ENCODE measurements at regions not wholly inside any gene's neighbourhood (a gene's known extent, or its start where the extent isn't known, plus 50 kb on each side); places are given as distances from the start of the nearest gene placed in this dataset.

DNA sequence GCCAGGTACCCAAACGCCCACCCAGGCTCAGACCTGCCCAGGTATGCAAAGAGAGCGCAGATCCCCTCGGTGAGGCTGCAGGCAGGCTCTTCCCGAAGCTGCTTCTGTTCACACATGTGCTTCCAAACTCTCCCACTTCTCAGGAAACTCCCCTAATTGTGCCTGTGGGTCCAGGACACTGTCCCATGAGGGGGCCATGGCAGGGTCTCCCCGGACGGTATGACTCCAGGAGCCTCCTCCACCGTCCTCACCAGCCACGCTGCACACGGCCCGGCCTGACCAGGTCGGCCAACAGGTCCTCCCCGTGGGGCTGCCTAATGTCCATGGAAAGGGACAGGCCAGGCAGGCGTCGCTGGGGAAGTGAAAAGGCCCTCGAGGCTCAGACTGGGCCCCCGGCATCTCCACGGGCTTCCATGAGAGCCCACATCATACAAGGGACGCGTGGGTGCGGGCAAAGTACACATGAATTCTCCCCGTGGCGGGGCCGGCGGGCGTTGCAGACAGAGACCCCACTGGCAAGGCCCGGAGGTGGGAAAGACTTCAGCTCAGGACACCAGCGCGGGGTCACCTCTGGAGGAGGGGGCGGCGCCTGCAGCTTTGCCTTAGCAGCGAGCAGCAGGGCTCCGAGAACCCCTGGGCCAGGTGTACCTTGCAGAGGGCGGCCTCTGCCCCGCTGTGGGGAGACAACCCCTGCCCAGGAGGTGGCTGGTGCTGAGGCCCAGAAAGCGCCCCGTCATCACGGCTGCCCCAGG is 526.1 kb downstream of the BRD1 start:
- TF ChIP-seq OSR1 (CRISPR knock-in tag; IDR thresholded peaks at IDR 0.05) (no peak), BACH2 (CRISPR knock-in tag; IDR thresholded peaks at IDR 0.05; ENCODE audit: borderline replicate concordance) (no peak), TCF4 (CRISPR knock-in tag; IDR thresholded peaks at IDR 0.05; ENCODE audit: borderline replicate concordance) (no peak), ZNF565 (CRISPR knock-in tag; conservative IDR thresholded peaks at IDR 0.05; ENCODE audit: low read depth) (no peak), ZNF8 (CRISPR knock-in tag; IDR thresholded peaks at IDR 0.05) (no peak), ZFP30 (CRISPR knock-in tag; IDR thresholded peaks at IDR 0.05) (no peak), RARB (CRISPR knock-in tag; IDR thresholded peaks at IDR 0.05) (no peak), ZNF70 (CRISPR knock-in tag; IDR thresholded peaks at IDR 0.05) (no peak), SNAI2 (CRISPR knock-in tag; IDR thresholded peaks at IDR 0.05) (no peak), ESRRG (CRISPR knock-in tag; IDR thresholded peaks at IDR 0.05) (no peak)
- TF ChIP-seq, protein P1, sequence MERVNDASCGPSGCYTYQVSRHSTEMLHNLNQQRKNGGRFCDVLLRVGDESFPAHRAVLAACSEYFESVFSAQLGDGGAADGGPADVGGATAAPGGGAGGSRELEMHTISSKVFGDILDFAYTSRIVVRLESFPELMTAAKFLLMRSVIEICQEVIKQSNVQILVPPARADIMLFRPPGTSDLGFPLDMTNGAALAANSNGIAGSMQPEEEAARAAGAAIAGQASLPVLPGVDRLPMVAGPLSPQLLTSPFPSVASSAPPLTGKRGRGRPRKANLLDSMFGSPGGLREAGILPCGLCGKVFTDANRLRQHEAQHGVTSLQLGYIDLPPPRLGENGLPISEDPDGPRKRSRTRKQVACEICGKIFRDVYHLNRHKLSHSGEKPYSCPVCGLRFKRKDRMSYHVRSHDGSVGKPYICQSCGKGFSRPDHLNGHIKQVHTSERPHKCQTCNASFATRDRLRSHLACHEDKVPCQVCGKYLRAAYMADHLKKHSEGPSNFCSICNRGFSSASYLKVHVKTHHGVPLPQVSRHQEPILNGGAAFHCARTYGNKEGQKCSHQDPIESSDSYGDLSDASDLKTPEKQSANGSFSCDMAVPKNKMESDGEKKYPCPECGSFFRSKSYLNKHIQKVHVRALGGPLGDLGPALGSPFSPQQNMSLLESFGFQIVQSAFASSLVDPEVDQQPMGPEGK (CRISPR knock-in tag; IDR thresholded peaks at IDR 0.05; ENCODE audit: borderline replicate concordance): no peak
- TF ChIP-seq, protein P2, sequence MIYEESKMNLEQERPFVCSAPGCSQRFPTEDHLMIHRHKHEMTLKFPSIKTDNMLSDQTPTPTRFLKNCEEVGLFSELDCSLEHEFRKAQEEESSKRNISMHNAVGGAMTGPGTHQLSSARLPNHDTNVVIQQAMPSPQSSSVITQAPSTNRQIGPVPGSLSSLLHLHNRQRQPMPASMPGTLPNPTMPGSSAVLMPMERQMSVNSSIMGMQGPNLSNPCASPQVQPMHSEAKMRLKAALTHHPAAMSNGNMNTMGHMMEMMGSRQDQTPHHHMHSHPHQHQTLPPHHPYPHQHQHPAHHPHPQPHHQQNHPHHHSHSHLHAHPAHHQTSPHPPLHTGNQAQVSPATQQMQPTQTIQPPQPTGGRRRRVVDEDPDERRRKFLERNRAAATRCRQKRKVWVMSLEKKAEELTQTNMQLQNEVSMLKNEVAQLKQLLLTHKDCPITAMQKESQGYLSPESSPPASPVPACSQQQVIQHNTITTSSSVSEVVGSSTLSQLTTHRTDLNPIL (CRISPR knock-in tag; IDR thresholded peaks at IDR 0.05; ENCODE audit: low read depth): no peak

All from SK-N-SH treated with all-trans-retinoic acid at 6 μM for 48 hours (cell line).